H9 (cell line): ENCODE measurements at regions not wholly inside any gene's neighbourhood (a gene's known extent, or its start where the extent isn't known, plus 50 kb on each side); places are given as distances from the start of the nearest gene placed in this dataset.
A peak's percentile ranks its signal among the peaks of the same experiment; 100 is the strongest.
"Not testable (repeated sequence)": the region's sequence is repeated elsewhere in the genome, so short reads cannot be mapped to it uniquely, and the experiment has no call there.

Experiments used
- DNase-seq: peaks from one replicate; pipeline ENCODE4 v3.0.0-alpha.2; 2017
- H2AFZ ChIP-seq: one replicate; pipeline ENCODE4 v1.6.1; 2013; ENCODE audit warnings: mild to moderate bottlenecking, low read length, control low read depth, moderate library complexity
- H2AK5ac ChIP-seq: 2 replicates; pipeline ENCODE4 v1.6.1; 2013; ENCODE audit warnings: low read length, control low read depth, mixed read lengths; ENCODE audit not compliant: insufficient read length
- H2BK120ac ChIP-seq: one replicate; pipeline ENCODE4 v1.6.1; 2013; ENCODE audit warnings: low read depth, mild to moderate bottlenecking, low read length, control low read depth, inconsistent platforms; ENCODE audit not compliant: poor library complexity, severe bottlenecking
- H2BK12ac ChIP-seq: 2 replicates; pipeline ENCODE4 v1.6.1; 2013; ENCODE audit warnings: low read length, control low read depth, mixed read lengths, low read depth; ENCODE audit not compliant: insufficient read length
- H2BK15ac ChIP-seq: 2 replicates; pipeline ENCODE4 v1.6.1; 2013; ENCODE audit warnings: low read depth, low read length, control low read depth
- H2BK20ac ChIP-seq: one replicate; pipeline ENCODE4 v1.6.1; 2013; ENCODE audit warnings: low read depth, mild to moderate bottlenecking, low read length, control low read depth, inconsistent platforms; ENCODE audit not compliant: poor library complexity, severe bottlenecking
- H2BK5ac ChIP-seq: 2 replicates; pipeline ENCODE4 v1.6.1; 2013; ENCODE audit warnings: low read length, control low read depth, mixed read lengths; ENCODE audit not compliant: insufficient read length
- H3K14ac ChIP-seq: 2 replicates; pipeline ENCODE4 v1.6.1; 2013; ENCODE audit warnings: low read length, control low read depth; ENCODE audit not compliant: insufficient read depth
- H3K18ac ChIP-seq: 2 replicates; pipeline ENCODE4 v1.6.1; 2013; ENCODE audit warnings: low read depth, mild to moderate bottlenecking, mixed read lengths, low read length, control low read depth; ENCODE audit not compliant: insufficient read length
- H3K23ac ChIP-seq: 2 replicates; pipeline ENCODE4 v1.6.1; 2013; ENCODE audit warnings: low read length, control low read depth, mixed read lengths, low read depth; ENCODE audit not compliant: insufficient read length
- H3K23me2 ChIP-seq: 2 replicates; pipeline ENCODE4 v1.6.1; 2013; ENCODE audit warnings: low read depth, mild to moderate bottlenecking, mixed read lengths, low read length, control low read depth; ENCODE audit not compliant: insufficient read length, poor library complexity, severe bottlenecking
- H3K27ac ChIP-seq: 2 replicates; pipeline ENCODE4 v1.5.1; 2013; ENCODE audit warnings: low read length, control low read depth, mixed read lengths, low read depth; ENCODE audit not compliant: insufficient read length
- H3K27me3 ChIP-seq: 2 replicates; pipeline ENCODE4 v1.6.1; 2013; ENCODE audit warnings: low read length, control low read depth, inconsistent platforms; ENCODE audit not compliant: insufficient read depth
- H3K4ac ChIP-seq: 2 replicates; pipeline ENCODE4 v1.6.1; 2013; ENCODE audit warnings: low read depth, mild to moderate bottlenecking, control low read depth, inconsistent platforms, low read length, moderate library complexity
- H3K4me1 ChIP-seq: 2 replicates; pipeline ENCODE4 v1.6.1; 2013; ENCODE audit warnings: low read length, control low read depth, inconsistent platforms; ENCODE audit not compliant: insufficient read depth
- H3K4me2 ChIP-seq: 2 replicates; pipeline ENCODE4 v1.6.1; 2013; ENCODE audit warnings: low read length, control low read depth, mixed read lengths; ENCODE audit not compliant: insufficient read length, insufficient read depth
- H3K56ac ChIP-seq: 2 replicates; pipeline ENCODE4 v1.6.1; 2013; ENCODE audit warnings: low read depth, mild to moderate bottlenecking, mixed read lengths, low read length, control low read depth; ENCODE audit not compliant: insufficient read length
- H3K79me1 ChIP-seq: 2 replicates; pipeline ENCODE4 v1.6.1; 2013; ENCODE audit warnings: low read depth, mild to moderate bottlenecking, moderate library complexity, low read length, control low read depth, inconsistent platforms; ENCODE audit not compliant: insufficient read depth, poor library complexity, severe bottlenecking
- H3K79me2 ChIP-seq: 2 replicates; pipeline ENCODE4 v1.6.1; 2013; ENCODE audit warnings: low read length, control low read depth, inconsistent platforms; ENCODE audit not compliant: insufficient read depth
- H3K9ac ChIP-seq: 2 replicates; pipeline ENCODE4 v1.6.1; 2013; ENCODE audit warnings: low read length, control low read depth, mixed read lengths; ENCODE audit not compliant: insufficient read length; ENCODE audit errors: extremely low read depth
- H3K9me3 ChIP-seq: one replicate; pipeline ENCODE4 v1.6.1; 2013; ENCODE audit warnings: low read depth, low read length, inconsistent platforms; ENCODE audit not compliant: control insufficient read depth
- H3T11ph ChIP-seq: one replicate; pipeline ENCODE4 v1.6.1; 2013; ENCODE audit warnings: mild to moderate bottlenecking, low read length, control low read depth, inconsistent platforms
- H4K20me1 ChIP-seq: one replicate; pipeline ENCODE4 v1.6.1; 2013; ENCODE audit not compliant: control insufficient read depth, insufficient read length, insufficient read depth
- H4K5ac ChIP-seq: 2 replicates; pipeline ENCODE4 v1.6.1; 2013; ENCODE audit warnings: low read depth, mild to moderate bottlenecking, mixed read lengths, low read length, control low read depth; ENCODE audit not compliant: insufficient read length
- H4K8ac ChIP-seq: replicated peaks from 2 replicates; pipeline ENCODE4 v1.6.1; 2013; ENCODE audit warnings: low read length, control low read depth, mixed read lengths, low read depth; ENCODE audit not compliant: insufficient read length
- H4K91ac ChIP-seq: 2 replicates; pipeline ENCODE4 v1.6.1; 2013; ENCODE audit warnings: low read depth, mild to moderate bottlenecking, moderate library complexity, mixed read lengths, low read length, control low read depth; ENCODE audit not compliant: insufficient read length
- H3K27ac Mint-ChIP-seq, 3 experiments: 2 replicates in 2 of 3; 3 replicates in 1 of 3; pipeline ENCODE4 v1.8.0; 2020 to 2021; ENCODE audit warnings: mixed read lengths in 3 of 3, mild to moderate bottlenecking in 1 of 3, moderate library complexity in 1 of 3
- H3K27me3 Mint-ChIP-seq: 2 replicates; pipeline ENCODE4 v1.8.0; 2021; ENCODE audit warnings: low read depth, mild to moderate bottlenecking, moderate library complexity, mixed read lengths
- H3K36me3 Mint-ChIP-seq, 3 experiments: 2 replicates in 2 of 3; 3 replicates in 1 of 3; pipeline ENCODE4 v1.8.0; 2020 to 2021; ENCODE audit warnings: low read depth in 3 of 3, mixed read lengths in 3 of 3; ENCODE audit not compliant: insufficient read depth in 1 of 3
- H3K4me1 Mint-ChIP-seq, 2 experiments: 2 replicates each; pipeline ENCODE4 v1.8.0; 2020; ENCODE audit warnings: mixed read lengths in 2 of 2
- H3K4me3 Mint-ChIP-seq, 2 experiments: 2 replicates in 1 of 2; 3 replicates in 1 of 2; pipeline ENCODE4 v1.8.0; 2020 to 2021; ENCODE audit warnings: mild to moderate bottlenecking in 2 of 2, mixed read lengths in 2 of 2, moderate library complexity in 1 of 2
- H3K9me3 Mint-ChIP-seq, 2 experiments: 2 replicates in 1 of 2; 3 replicates in 1 of 2; pipeline ENCODE4 v1.8.0; 2020; ENCODE audit warnings: mild to moderate bottlenecking in 2 of 2, mixed read lengths in 2 of 2, moderate library complexity in 1 of 2
- WGBS: extraction: QIAGEN DNeasy Blood & Tissue Kit; methylation state at CpG from one replicate; pipeline ENCODE4 v1.1.7; 2013; ENCODE audit warnings: missing lambda C conversion rate, low lambda C conversion rate, mixed read lengths; ENCODE audit not compliant: insufficient read length; ENCODE audit errors: extremely low coverage; 5-methylcytosine and 5-hydroxymethylcytosine counted together

GRCh38 chr17:18574137-18574536, 70.1 kb downstream of the TBC1D28 start:
- not testable (repeated sequence) for H3K23me2 ChIP-seq, H3K27me3 Mint-ChIP-seq, H3K18ac ChIP-seq, H2AFZ ChIP-seq, H3K4ac ChIP-seq, H3K79me2 ChIP-seq, H3K4me2 ChIP-seq, H3K23ac ChIP-seq, H2BK5ac ChIP-seq, H2BK20ac ChIP-seq, H4K20me1 ChIP-seq, H2BK15ac ChIP-seq, H3K4me1 ChIP-seq, H2AK5ac ChIP-seq, H4K91ac ChIP-seq, H4K5ac ChIP-seq, H3K4me3 Mint-ChIP-seq, H3K9me3 Mint-ChIP-seq, H3K27me3 ChIP-seq, H2BK12ac ChIP-seq, H3K56ac ChIP-seq, H3K9me3 ChIP-seq, H2BK120ac ChIP-seq, H3K27ac ChIP-seq, H3K79me1 ChIP-seq, H3K9ac ChIP-seq, H3K14ac ChIP-seq, H4K8ac ChIP-seq, H3T11ph ChIP-seq
- H3K4me1 Mint-ChIP-seq, result peaks cover 9 to 11% of the 10 kb centered on the region in 2 experiments
- no CpG with 5 or more reads among the region's 2 CpGs for WGBS
- peak; percentile 27 for DNase-seq
- H3K27ac Mint-ChIP-seq, result 0 out of 7 replicates have a peak overlapping the region, but pooled peaks of 1 of the 3 experiments have one; percentile 34
- H3K36me3 Mint-ChIP-seq, result peaks cover 0 to 10% (median 3%) of the 10 kb centered on the region in 3 experiments; a peak in 5 of 7 replicates
